SU-DHL-6 (cell line): ENCODE measurements at regions not wholly inside any gene's neighbourhood (a gene's known extent, or its start where the extent isn't known, plus 50 kb on each side); places are given as distances from the start of the nearest gene placed in this dataset.

Experiments used
- H2AFZ ChIP-seq: fragments of 200-600 bp; sonication (generic); 2 replicates; pipeline ENCODE4 v1.6.1; 2014; ENCODE audit warnings: low read depth, mild to moderate bottlenecking, moderate library complexity, mixed read lengths, antibody characterized with exemption, low read length; ENCODE audit not compliant: severe bottlenecking
- H3F3A ChIP-seq: fragments of 200-600 bp; shearing (Covaris generic); 2 replicates; pipeline ENCODE4 v1.6.0; 2016; ENCODE audit warnings: antibody characterized with exemption, mild to moderate bottlenecking; ENCODE audit not compliant: insufficient read depth
- H3K27ac ChIP-seq: fragments of 200-600 bp; sonication (generic); 2 replicates; pipeline ENCODE4 v1.5.1; 2016; ENCODE audit warnings: low read depth, mild to moderate bottlenecking, low read length, moderate library complexity, mixed read lengths
- H3K27me3 ChIP-seq: fragments of 200-600 bp; sonication (generic), shearing (Covaris generic); 2 replicates; pipeline ENCODE4 v1.6.0; 2014; ENCODE audit warnings: mild to moderate bottlenecking, low read length
- H3K36me3 ChIP-seq: fragments of 200-600 bp; sonication (generic); 2 replicates; pipeline ENCODE4 v1.6.1; 2014; ENCODE audit warnings: mild to moderate bottlenecking, low read length, mixed read lengths
- H3K4me2 ChIP-seq: fragments of 300-600, 200-600 bp; shearing (Covaris generic), sonication (generic); 2 replicates; pipeline ENCODE4 v1.6.0; 2014; ENCODE audit warnings: low read length, low read depth, mild to moderate bottlenecking; ENCODE audit not compliant: poor library complexity, severe bottlenecking
- H3K4me3 ChIP-seq: fragments of 200-600 bp; sonication (generic); 2 replicates; pipeline ENCODE4 v1.5.1; 2014; ENCODE audit warnings: antibody characterized with exemption, low read length, mild to moderate bottlenecking, mixed read lengths; ENCODE audit not compliant: insufficient read depth, poor library complexity, severe bottlenecking
- H3K79me2 ChIP-seq: fragments of 200-600 bp; sonication (generic); 2 replicates; pipeline ENCODE4 v1.6.1; 2014; ENCODE audit warnings: mild to moderate bottlenecking, low read length, moderate library complexity; ENCODE audit not compliant: insufficient read depth
- H3K9ac ChIP-seq: fragments of 200-600 bp; sonication (generic); 2 replicates; pipeline ENCODE4 v1.7.0; 2014; ENCODE audit warnings: mild to moderate bottlenecking, low read length
- H3K9me2 ChIP-seq: fragments of 200-600 bp; sonication (generic); replicated peaks from 2 replicates; pipeline ENCODE4 v1.6.1; 2014; ENCODE audit warnings: low read length; ENCODE audit not compliant: insufficient read depth
- H3K9me3 ChIP-seq: fragments of 200-600 bp; sonication (generic); 2 replicates; pipeline ENCODE4 v1.6.1; 2014; ENCODE audit warnings: low read length, mixed read lengths; ENCODE audit not compliant: insufficient read depth
- H4K20me1 ChIP-seq: fragments of 200-600 bp; sonication (generic); 2 replicates; pipeline ENCODE4 v1.6.1; 2014; ENCODE audit warnings: low read depth, mild to moderate bottlenecking, antibody characterized with exemption, low read length, moderate library complexity, mixed read lengths
- CTCF ChIP-seq: fragments of 200-600 bp; sonication (generic); IDR thresholded peaks from one replicate; pipeline ENCODE4 v1.5.1; 2017; ENCODE audit warnings: antibody characterized with exemption, mild to moderate bottlenecking, low read length, moderate library complexity; ENCODE audit not compliant: insufficient read depth, poor library complexity, severe bottlenecking
- EZH2phosphoT487 ChIP-seq: fragments of 200-600 bp; sonication (generic), shearing (Covaris generic); conservative IDR thresholded peaks from 2 replicates; pipeline ENCODE4 v1.6.1; 2018; ENCODE audit warnings: mild to moderate bottlenecking, antibody characterized with exemption, low read length, moderate library complexity, mixed read lengths

- H3F3A ChIP-seq = no peaks in the 10 kb centered on the region
- no peak overlapping the region for H3K27ac ChIP-seq
- H3K36me3 ChIP-seq = no peaks in the 10 kb centered on the region
- no peaks in the 10 kb centered on the region for H3K79me2 ChIP-seq
- no peaks in the 10 kb centered on the region for H3K9me2 ChIP-seq
- no peak overlapping the region for H3K4me3 ChIP-seq
- no peaks in the 10 kb centered on the region for H3K9me3 ChIP-seq
- no peaks in the 10 kb centered on the region for H3K27me3 ChIP-seq
- H3K4me2 ChIP-seq = no peak overlapping the region
- no peak for TF ChIP-seq EZH2phosphoT487
- TF ChIP-seq CTCF = no peak
- H4K20me1 ChIP-seq = no peaks in the 10 kb centered on the region
- H2AFZ ChIP-seq = no peak overlapping the region
- no peak overlapping the region for H3K9ac ChIP-seq
Observed at GRCh38 chr18:51721388-51721787, 523.9 kb upstream of the MEX3C start.

GRCh38 chr18:51721996-51722395 is 524.5 kb upstream of the MEX3C start:
- Histone ChIP-seq H3K9me3 (no peaks in the 10 kb centered on the region), H4K20me1 (no peaks in the 10 kb centered on the region), H3K9me2 (no peaks in the 10 kb centered on the region), H3K27ac (no peak overlapping the region), H3K79me2 (no peaks in the 10 kb centered on the region), H3K36me3 (no peaks in the 10 kb centered on the region), H3K4me3 (no peak overlapping the region), H3K9ac (no peak overlapping the region), H3K27me3 (no peaks in the 10 kb centered on the region), H2AFZ (no peak overlapping the region), H3F3A (no peaks in the 10 kb centered on the region), H3K4me2 (no peak overlapping the region)
- TF ChIP-seq EZH2phosphoT487 (no peak), CTCF (no peak)

- Histone ChIP-seq H3K27me3 (no peaks in the 10 kb centered on the region), H3K27ac (no peak overlapping the region), H2AFZ (no peak overlapping the region), H3K4me2 (no peak overlapping the region), H3K4me3 (no peak overlapping the region), H3K9me2 (no peaks in the 10 kb centered on the region), H3F3A (no peaks in the 10 kb centered on the region), H3K79me2 (no peaks in the 10 kb centered on the region), H3K9ac (no peak overlapping the region), H3K9me3 (no peaks in the 10 kb centered on the region), H3K36me3 (no peaks in the 10 kb centered on the region), H4K20me1 (no peaks in the 10 kb centered on the region)
- TF ChIP-seq EZH2phosphoT487 (no peak), CTCF (no peak)
Observed at GRCh38 chr18:51724790-51725721, 527.6 kb upstream of the MEX3C start.
